ENCODE measurements at regions not wholly inside any gene's neighbourhood (a gene's known extent, or its start where the extent isn't known, plus 50 kb on each side); places are given as distances from the start of the nearest gene placed in this dataset.

GRCh38 chr12:90331262-90331661 is 622.6 kb upstream of the ATP2B1 start:
- no peak for TF ChIP-seq EZH2 (IDR thresholded peaks at IDR 0.05)
- no peak for TF ChIP-seq POLR2AphosphoS5 (IDR thresholded peaks at IDR 0.05; ENCODE audit: borderline replicate concordance, low read depth, low read length)
- TF ChIP-seq FOXP2 (optimal IDR thresholded peaks at IDR 0.05; ENCODE audit: control extremely low read depth, extremely low read length, insufficient read depth), result no peak
